Right lobe of liver (tissue), 4 donors: ENCODE measurements at regions not wholly inside any gene's neighbourhood (a gene's known extent, or its start where the extent isn't known, plus 50 kb on each side); places are given as distances from the start of the nearest gene placed in this dataset.
"Not testable (repeated sequence)": the region's sequence is repeated elsewhere in the genome, so short reads cannot be mapped to it uniquely, and the experiment has no call there.

Experiments
- CTCF ChIP-seq, 4 donors: fragments of 200-600 bp in 3 of 4; fragments of 450-650 bp in 1 of 4; IDR thresholded peaks; one replicate each; pipeline versions ENCODE4 v1.5.1 to v1.8.0; 2016 to 2022; ENCODE audit warnings: antibody characterized with exemption in 4 of 4, mild to moderate bottlenecking in 2 of 4
- POLR2A ChIP-seq: fragments of 450-650 bp; IDR thresholded peaks from one replicate; pipeline ENCODE4 v1.6.1; 2017; ENCODE audit warnings: antibody characterized with exemption, mild to moderate bottlenecking
- donor health status: DM: no; HTN: no; CAD: no.
- donor health status: DM: no; HTN: no; CAD: no.
- donor health status: DM: no; HTN: yes; CAD: no.

- not testable (repeated sequence) for TF ChIP-seq CTCF (IDR thresholded peaks at IDR 0.05); POLR2A
Observed at GRCh38 chr14:24696280-24696920, 62.4 kb upstream of the GZMB start.
